ENCODE measurements at regions not wholly inside any gene's neighbourhood (a gene's known extent, or its start where the extent isn't known, plus 50 kb on each side); places are given as distances from the start of the nearest gene placed in this dataset.
"Not testable (repeated sequence)": the region's sequence is repeated elsewhere in the genome, so short reads cannot be mapped to it uniquely, and the experiment has no call there.

GRCh38 chr1:221576268-221576667 is 165.6 kb downstream of the DUSP10 start:
- H3K27ac ChIP-seq, result no peak overlapping the region
- H3K4me1 ChIP-seq, result no peaks in the 10 kb centered on the region
- H3K27me3 ChIP-seq, result no peaks in the 10 kb centered on the region
- no peaks in the 10 kb centered on the region for H3K36me3 ChIP-seq
- TF ChIP-seq CTCF (IDR thresholded peaks at IDR 0.05) (no peak), POLR2A (IDR thresholded peaks at IDR 0.05) (no peak)
- H3K9me3 ChIP-seq, result no peaks in the 10 kb centered on the region
- H3K4me3 ChIP-seq, result no peak overlapping the region
- no peak for DNase-seq

DNA sequence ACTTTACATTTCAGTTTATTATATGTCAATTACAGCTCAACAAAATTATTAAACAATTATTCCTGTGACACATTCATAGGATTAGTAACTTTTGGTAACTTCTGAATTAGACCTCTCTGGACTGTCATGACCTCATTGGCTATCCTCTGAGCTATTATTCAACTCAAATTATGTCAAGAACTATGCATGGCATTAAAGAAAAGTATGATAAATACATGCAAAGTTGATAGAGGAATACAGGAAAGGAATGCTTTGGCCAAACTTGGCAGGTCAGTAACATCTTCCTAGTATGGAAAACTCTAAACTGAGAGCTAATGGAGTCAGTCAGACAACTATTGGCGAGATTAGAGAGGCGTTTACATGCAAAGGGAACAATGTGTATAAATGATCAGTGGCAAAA is 158.4 kb downstream of the DUSP10 start:
- DNase-seq, result no peak
- TF ChIP-seq CTCF (IDR thresholded peaks at IDR 0.05) (no peak), POLR2A (IDR thresholded peaks at IDR 0.05) (no peak)
- H3K27ac ChIP-seq, result no peak overlapping the region
- no peaks in the 10 kb centered on the region for H3K9me3 ChIP-seq
- no peak overlapping the region for H3K4me3 ChIP-seq
- no peaks in the 10 kb centered on the region for H3K36me3 ChIP-seq
- H3K4me1 ChIP-seq, result no peaks in the 10 kb centered on the region
- H3K27me3 ChIP-seq, result no peaks in the 10 kb centered on the region

DNA sequence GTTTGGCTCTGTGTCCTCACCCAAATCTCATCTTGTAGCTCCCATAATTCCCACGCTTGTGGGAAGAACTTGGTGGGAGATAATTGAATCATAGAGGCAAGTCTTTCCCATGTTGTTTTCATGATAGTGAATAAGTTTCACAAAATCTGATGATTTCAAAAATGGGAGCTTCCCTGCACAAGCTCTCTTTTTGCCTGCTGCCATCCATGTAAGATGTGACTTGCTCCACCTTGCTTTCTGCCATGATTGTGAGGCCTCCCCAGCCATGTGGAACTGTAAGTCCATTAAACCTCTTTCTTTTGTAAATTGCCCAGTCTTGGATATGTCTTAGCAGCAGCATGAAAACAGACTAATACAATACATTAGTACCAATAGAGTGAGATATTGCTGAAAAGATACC is 154.9 kb downstream of the DUSP10 start:
- H3K27ac ChIP-seq, H3K4me1 ChIP-seq, H3K36me3 ChIP-seq, DNase-seq, H3K9me3 ChIP-seq, H3K27me3 ChIP-seq, H3K4me3 ChIP-seq: not testable (repeated sequence)

DNA sequence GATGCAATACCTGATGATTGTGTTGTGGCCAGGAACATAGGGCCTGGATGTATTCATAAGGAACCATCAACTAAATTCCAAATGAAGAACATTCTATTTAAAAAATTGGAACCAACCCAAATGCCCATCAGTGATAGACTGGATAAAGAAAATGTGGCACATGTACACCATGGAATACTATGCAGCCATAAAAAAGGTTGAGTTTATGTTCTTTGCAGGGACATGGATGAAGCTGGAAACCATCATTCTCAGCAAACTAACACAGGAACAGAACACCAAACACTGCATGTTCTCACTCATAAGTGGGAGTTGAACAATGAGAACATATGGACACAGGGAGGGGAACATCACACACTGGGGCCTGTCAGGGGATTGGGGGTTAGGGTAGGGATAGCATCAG is 150.6 kb downstream of the DUSP10 start:
- H3K36me3 ChIP-seq, H3K27ac ChIP-seq, DNase-seq, H3K4me3 ChIP-seq, H3K27me3 ChIP-seq, H3K4me1 ChIP-seq, H3K9me3 ChIP-seq: not testable (repeated sequence)

- H3K27ac ChIP-seq, result no peak overlapping the region
- H3K36me3 ChIP-seq, result no peaks in the 10 kb centered on the region
- H3K9me3 ChIP-seq, result no peaks in the 10 kb centered on the region
- DNase-seq, result no peak
- no peak for TF ChIP-seq CTCF (IDR thresholded peaks at IDR 0.05)
- no peak for TF ChIP-seq POLR2A (IDR thresholded peaks at IDR 0.05)
- H3K4me3 ChIP-seq, result no peak overlapping the region
- H3K27me3 ChIP-seq, result no peaks in the 10 kb centered on the region
- no peaks in the 10 kb centered on the region for H3K4me1 ChIP-seq
Measured at GRCh38 chr1:221594576-221594975, 147.3 kb downstream of the DUSP10 start.

- H3K4me1 ChIP-seq, result no peaks in the 10 kb centered on the region
- H3K27me3 ChIP-seq, result no peaks in the 10 kb centered on the region
- TF ChIP-seq POLR2A (IDR thresholded peaks at IDR 0.05) (no peak), CTCF (IDR thresholded peaks at IDR 0.05) (no peak)
- DNase-seq, result no peak
- no peak overlapping the region for H3K27ac ChIP-seq
- H3K9me3 ChIP-seq, result no peaks in the 10 kb centered on the region
- no peaks in the 10 kb centered on the region for H3K36me3 ChIP-seq
- no peak overlapping the region for H3K4me3 ChIP-seq
Measured at GRCh38 chr1:221598122-221598521, 143.8 kb downstream of the DUSP10 start.

DNA sequence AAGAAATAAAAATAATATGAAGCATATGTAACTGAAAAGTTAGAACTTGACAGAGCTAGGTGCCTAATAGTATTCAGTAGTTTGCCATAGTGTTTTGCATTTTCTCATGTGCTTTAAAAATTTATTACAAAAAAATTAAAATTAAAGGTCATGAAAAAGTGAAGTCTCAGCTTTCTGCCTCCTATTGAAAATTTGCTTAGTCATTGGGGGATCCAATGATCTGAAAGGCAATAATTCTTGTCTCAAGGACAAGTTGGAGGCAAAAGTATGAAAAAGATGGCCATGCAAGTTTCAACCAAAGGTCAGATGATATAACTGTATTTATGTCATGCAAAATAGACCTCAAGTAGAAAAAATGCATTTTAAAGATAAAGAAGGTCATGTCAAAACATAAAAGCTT is 140.7 kb downstream of the DUSP10 start:
- H3K27ac ChIP-seq, result no peak overlapping the region
- DNase-seq, result no peak
- TF ChIP-seq POLR2A (IDR thresholded peaks at IDR 0.05) (no peak), CTCF (IDR thresholded peaks at IDR 0.05) (no peak)
- no peaks in the 10 kb centered on the region for H3K27me3 ChIP-seq
- no peaks in the 10 kb centered on the region for H3K4me1 ChIP-seq
- H3K4me3 ChIP-seq, result no peak overlapping the region
- no peaks in the 10 kb centered on the region for H3K9me3 ChIP-seq
- H3K36me3 ChIP-seq, result no peaks in the 10 kb centered on the region

Data from Peyer's patch (tissue), 4 donors.